Hematopoietic multipotent progenitor cell treated with erythropoietin and hydrocortisone succinate and interleukin-3 and kit ligand, for 15 days (in vitro differentiated cells): ENCODE measurements at regions not wholly inside any gene's neighbourhood (a gene's known extent, or its start where the extent isn't known, plus 50 kb on each side); places are given as distances from the start of the nearest gene placed in this dataset.
"Not testable (repeated sequence)": the region's sequence is repeated elsewhere in the genome, so short reads cannot be mapped to it uniquely, and the experiment has no call there.

Experiments used
- DNase-seq: peaks from one replicate; pipeline ENCODE4 v3.0.0-alpha.2; 2015; ENCODE audit warnings: low spot score

DNA sequence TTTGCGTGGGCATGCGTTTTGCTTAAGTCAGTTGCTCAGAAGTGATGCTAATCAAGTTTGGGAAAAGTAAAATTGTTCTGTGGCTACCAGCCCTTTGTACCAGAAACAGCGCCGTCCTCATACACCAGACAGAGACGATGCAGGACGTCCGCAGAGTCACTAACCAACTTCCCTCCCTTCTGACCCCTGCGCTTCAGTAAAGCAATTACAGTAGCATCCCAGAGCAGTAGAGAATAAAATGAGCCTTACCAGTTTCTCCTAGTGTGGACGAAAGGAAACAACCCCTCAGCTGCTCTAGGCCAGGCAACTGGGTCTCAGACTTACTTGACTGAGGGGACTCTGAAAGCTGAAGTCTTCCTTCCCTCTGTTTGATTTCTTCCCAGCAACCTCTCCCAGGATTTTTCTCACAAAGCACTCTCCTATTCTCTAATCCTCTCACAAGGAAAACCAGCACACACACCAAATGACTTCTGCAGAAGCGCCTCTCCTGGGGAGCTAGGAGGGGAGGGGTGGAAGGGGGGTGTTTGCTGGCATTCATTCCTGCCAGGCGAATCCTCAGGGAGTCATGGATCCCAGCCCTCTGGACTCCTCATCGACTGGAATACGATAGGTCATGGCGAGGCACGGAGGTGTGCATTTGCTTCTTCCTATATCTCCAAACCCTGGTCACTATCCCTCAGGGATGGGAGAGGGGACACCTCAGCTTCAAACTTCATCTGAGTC is 56.0 kb upstream of the MID1 start:
- no peak for DNase-seq

DNA sequence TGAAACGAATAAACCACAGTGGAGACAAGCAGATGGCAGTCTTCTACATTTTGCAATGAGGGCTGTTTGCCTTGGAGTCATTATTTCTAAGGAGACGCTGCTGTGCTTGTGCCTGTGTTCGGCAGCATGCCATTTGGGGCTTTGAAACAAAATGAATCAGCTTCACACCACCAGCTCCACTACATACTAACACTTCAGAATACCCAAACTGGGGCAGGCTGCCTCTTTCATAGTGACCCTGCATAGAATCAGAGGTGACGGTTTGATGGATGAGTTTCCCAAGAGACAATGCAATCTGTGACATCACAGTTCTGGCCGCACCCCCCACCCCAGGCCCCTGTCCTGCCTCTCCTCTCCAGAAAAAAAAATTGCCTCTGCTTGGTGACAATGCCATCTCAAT is 57.1 kb upstream of the MID1 start:
- DNase-seq: no peak

DNA sequence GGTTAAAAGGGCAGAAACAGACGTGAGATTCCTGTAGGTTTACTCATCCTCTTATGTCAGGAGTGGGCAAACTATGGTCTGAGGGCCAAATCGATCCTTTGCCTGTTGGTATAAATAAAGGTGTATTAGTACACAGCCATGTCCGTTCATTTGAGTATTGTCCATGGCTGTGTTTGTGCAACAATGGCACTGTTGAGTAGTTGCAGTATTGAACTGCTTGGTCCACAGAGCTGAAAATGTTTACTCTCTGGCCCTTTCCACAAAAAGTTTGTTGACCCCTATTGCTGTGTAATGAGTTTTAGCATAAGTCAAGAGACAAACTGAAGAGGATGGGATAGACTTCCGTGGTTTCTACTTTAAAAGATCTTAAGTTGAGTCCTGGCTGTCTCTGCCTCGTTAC is 59.0 kb upstream of the MID1 start:
- no peak for DNase-seq

DNA sequence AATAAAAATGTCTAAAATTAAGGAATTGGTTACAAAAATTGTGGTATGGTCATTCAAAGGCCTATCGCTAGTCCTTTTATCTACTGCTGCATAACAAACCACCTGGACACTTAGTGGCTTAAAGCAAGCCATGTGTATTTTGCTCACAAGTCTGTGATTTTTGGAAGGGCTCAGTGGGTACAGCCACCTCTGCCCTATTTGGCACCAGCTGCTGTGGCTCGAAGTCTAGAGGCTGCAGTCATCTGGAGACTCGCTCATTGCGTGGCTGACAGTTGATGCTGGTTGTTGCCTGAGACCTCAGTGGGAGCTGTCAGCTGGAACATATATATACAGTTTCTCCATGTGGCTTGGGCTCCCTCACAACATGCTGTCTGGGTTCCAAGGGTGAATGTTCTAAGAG is 60.8 kb upstream of the MID1 start:
- DNase-seq: no peak

DNA sequence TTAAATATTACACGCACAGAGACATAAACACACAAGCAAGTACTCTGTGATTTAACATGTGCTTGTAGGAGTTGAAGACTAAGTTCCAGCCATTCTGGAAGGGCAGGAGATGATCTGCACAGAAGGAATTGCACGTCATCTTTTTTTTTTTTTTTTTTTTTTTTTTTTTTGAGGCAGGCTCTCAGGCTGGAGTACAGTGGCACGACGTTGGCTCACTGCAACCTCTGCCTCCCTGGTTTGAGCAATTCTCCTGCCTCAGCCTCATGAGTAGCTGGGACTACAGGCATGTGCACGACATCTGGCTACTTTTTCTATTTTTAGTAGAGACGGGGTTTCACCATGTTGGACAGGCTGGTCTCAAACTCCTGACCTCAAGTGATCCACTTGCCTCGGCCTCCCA is 63.2 kb upstream of the MID1 start:
- DNase-seq: not testable (repeated sequence)

DNA sequence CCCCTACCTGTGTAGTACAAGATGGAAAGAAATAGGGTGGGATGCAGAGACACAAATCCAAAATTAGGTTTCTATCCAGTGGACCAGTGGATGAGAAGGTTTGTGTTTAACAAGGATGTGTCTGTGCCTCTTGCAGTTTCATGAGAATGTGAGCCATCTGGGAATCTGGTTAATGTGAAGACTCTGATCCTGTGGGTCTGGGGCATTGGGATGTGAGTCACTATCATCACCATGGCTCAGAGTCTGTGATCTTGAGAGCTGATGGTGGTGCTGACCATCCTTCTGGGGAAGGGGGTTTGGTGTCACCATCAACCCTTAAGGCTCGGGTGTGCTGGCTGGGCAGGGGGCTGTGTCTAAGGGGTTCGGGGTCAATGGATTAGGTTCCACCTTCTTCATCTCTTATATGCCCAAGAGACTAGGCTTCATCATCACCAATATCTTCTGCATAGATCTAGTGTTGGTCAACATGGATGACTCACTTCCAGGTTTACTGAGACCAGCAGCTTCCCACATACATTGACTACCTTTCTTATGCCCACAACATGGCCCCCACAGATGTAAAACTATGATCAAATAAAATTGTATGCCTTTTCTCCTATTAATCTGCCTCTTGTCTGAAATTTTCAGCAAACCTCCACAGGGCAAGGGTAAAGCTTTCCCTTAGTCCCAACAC is 65.7 kb upstream of the MID1 start:
- DNase-seq: no peak

DNA sequence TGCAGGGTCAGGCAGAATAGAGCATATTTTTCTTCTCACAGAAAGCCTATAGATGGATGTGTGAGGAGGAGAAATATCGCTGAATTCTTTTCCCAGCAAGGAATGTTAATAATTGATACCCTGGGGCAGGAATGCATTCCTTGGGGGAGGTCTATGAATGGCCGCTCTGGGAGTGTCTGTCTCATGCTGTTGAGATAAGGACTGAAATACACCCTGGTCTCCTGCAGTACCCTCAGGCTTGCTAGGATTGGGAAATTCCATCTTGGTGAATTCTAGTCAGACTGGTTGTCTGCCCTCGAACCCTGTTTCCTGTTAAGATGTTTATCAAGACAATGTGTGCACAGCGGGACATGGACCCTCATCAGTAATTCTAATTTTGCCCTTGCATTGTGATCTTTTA is 71.4 kb upstream of the MID1 start:
- DNase-seq: not testable (repeated sequence)

DNA sequence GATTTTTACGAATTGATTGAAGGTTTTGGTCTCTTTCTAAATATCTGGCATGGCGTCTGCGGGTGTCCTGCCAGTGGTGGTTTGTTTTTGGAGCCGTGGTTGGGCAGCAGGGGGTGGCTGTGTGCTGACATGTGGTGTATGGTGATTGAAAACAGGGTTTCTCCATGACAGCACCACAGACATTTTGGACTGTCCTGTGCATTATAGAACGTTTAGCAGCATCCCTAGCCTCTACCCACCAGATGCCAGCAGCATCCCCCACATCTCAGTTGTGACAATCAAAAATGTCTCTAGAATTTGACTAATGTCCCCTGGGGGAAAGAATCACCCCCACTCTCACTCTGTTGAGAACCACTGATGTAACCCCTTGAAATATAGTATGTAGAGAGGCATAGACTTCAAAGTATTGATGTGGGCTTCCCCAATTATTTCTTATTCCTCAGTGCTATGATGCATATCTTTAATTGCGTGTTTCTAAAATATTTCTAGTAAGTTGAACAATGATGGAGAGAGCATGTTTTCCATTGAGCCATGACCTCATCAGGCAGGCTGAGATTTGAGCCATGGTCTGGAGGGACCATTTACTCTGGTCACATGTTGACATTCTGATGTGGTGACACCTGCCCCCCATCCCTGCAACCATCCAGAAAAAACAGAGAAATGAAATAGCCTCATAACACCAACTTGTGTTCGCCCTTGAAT is 77.4 kb upstream of the MID1 start:
- DNase-seq: no peak

DNA sequence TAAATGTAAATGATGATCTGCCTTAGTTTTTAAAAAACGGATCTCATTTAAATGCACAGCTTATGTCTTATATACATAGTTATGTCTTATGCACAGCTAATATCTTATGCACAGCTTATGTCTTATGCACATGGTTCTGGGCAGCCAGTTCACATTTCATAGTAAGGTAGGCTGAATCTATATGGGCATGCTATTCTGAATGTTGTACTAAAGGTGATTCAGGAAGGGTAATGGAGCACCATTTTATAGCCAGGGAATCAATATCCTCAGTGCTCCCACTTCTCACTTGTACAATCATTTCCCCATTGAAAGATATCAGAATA is 77.9 kb upstream of the MID1 start:
- no peak for DNase-seq

DNA sequence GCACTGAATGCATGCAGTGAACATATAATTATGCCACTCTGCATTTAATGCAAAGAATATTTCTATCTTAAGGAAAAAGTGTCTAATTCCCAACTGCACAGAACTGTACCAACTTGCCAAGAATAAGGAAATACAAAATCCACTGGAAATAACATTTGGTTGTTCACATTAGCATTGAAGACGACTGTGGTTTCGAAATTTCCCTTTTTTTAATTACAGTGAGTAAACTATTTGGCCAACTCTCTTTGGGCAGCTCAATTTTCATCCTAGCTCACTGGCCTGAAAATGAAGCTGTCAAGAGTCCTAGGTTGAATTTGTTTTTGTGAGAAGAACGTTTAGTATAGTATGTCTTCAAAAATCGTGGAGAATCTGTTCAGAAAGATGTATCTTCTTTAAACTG is 81.6 kb upstream of the MID1 start:
- no peak for DNase-seq

DNA sequence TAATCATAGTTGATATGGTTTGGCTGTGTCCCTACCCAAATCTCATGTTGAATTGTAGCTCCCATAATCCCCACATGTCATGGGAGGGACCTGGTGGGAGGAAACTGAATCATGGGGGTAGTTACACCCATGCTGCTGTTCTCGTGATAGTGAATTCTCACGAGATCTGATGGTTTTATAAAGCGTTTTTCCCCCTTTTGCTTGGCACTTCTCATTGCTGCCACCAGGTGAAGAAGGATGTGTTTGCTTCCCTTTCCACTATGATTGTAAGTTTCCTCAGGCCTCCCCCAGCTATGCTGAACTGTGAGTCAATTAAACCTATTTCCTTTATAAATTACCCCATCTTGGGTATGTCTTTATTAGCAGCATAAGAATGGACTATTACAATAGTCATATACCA is 86.0 kb upstream of the MID1 start:
- DNase-seq: not testable (repeated sequence)

DNA sequence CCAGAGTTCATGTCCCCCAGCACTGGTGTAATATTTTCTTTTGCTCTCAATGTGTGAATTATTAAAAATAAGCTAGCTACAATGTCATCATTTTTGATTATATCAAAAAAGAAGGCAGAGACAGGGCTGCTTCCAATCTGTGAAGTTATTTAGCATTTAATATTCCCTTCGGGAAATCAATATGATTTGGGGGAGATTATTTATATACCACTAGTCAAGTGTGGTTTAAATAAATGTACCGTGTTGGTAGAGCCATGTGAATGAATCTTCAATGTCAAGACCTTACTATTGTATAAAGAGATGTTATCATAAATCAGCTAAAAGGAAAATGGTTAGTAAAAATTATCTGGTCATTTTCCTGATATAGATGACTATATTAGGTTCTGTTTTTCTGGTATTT is 87.4 kb upstream of the MID1 start:
- no peak for DNase-seq

DNA sequence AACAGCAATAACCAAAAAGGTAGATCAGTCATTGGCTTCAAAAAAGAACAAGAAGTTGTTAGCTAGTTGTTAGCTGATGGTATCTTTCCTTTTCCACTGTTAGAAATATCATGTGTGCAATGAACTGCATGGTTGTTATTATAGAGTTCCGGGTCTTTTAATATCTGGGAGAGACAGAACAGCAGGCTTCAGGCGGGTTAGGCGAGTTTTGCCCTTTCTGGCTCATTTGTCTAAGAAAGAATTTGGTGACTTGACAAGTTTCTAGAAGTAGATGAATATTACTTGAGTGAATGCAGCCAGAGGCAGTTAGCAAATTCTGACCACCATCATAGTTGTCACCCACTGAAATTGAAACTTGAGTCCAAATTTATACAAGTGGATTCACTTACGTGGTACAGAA is 88.9 kb upstream of the MID1 start:
- no peak for DNase-seq

DNA sequence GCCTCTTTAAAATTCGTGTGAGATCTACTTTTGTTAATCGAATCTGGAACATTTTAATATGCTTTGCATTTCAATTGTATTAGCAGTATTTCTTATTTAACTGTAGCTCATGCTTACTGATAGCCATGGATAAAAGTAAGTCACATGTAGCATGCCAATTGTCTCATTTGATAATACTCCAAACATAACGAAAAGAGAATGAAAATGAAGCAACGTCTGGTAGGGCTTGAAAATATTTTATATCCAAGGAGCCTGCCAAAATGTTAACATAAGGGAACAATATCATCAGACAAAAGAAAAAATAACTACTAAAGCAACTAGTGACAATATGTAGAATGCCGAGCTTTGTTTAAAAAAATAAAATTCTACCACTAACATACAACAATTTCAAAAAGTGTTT is 94.1 kb upstream of the MID1 start:
- no peak for DNase-seq

DNA sequence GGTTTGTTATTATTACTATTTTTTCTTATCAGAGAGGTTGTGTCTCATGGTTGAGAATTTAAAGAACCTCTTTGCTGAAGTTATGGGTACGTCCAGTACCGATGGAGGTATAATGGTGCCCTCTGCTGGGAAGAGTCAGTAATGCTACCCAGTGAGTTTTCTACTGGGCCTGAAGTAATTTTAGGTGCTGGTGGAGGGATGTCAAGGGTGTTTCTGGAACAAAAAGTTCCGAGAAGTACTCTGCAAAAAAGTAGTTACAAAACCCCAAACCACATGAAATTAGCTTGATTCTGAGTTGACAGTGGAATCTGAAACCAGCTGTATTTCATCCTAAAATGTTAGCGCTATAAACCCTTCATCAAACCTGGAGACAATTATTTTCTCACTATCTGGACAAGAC is 102.5 kb upstream of the MID1 start:
- DNase-seq: peak; percentile 27

DNA sequence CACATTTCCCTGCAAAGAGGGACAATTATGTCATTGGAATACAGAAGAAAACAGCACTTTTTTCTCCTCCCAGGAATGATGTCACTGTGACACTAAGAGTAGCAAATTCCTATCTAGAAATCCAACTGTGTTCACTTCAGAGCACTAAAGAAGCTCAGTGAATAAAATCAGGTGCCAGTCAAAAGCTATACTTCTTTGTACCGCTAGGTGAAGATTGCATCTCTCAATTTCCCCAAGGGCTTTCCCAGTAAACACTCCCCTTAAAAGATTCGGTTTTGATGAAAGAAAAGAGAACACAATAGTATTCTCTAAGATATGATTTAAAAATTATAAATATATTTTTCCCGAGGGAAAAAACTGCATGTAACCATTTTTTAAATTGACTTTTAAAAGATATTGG is 104.7 kb upstream of the MID1 start:
- DNase-seq: no peak

DNA sequence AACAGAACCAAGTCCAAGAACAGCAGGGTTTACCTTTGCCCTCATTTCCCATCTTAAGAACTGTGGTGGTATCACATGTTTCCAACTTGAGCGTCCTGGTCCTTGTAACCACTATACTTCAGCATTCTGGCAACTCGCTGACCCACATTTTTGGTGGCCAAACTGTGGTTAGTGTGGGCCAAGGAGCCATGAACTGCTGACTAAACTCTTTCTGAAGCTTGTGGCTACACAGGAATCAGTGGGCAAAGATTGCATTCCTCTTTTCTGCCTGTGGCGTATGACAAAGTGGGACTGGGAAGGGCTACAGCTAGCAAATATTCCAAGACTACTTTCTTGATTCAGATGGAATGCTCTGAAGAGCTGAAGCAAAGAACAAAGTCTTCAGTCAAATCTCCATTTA is 106.3 kb upstream of the MID1 start:
- DNase-seq: no peak

DNA sequence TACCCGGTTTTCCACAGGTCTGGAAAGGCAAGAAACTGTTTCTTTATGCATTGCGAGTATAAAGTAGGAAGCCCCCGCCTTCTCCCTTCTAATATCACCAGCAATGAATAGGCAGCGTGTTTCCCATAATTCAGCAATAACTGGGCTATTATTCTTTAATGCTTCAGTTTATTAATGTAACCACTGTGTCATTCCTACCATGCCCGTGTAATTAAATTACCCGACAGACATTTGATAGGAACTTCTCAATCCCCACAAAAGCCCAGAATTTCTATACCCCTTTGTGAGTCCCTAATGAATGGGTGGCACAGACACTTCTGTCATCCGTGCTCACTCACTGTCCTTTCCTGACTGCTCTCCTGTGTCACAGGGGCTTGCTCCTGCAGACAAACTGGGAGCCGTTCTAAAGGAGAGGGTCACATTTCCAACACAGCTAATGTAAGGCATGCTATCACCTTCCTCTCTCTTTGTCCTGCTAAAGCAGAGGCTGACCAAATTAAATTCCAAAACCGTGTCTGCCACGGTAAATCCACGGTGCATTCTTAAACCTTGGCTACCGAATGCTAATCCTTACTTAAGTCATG is 108.5 kb upstream of the MID1 start:
- no peak for DNase-seq

DNA sequence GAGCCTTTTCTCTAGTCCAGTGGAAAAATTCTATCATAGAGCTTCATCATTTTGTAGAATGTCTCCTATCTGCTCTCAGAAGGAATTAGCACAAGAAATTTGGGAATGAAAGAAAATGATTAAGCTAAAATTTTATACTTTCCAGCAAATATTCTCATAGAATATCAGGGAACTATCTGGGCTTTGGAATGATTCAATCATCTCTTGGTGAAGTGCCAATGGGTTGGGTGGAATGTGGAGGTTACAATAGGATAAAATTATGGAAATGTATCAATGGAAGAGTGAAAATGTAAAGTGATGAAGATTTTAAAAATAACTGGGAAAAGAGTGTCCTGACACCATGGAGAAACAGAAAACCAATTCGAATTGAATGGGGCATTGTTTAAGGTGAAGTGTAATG is 119.0 kb upstream of the MID1 start:
- no peak for DNase-seq

DNA sequence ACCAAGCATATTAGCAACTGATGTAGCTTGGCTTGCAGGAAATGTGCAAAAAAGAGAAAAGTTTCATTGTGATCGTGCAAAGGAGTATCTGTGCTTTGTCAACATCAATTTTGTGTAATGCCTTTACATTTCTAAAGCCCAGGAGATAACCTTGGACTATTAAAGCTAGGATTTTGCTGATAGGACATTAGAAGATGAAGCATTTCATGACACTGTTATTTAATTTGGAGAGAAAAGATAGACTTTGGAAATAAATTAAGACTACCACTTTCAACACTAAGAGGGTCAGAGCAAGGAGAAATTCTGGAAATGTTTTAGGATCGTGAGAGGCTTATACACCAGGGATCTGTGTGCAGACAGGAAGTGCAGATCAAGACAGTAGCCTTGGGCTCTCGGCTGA is 120.6 kb upstream of the MID1 start:
- DNase-seq: no peak

DNA sequence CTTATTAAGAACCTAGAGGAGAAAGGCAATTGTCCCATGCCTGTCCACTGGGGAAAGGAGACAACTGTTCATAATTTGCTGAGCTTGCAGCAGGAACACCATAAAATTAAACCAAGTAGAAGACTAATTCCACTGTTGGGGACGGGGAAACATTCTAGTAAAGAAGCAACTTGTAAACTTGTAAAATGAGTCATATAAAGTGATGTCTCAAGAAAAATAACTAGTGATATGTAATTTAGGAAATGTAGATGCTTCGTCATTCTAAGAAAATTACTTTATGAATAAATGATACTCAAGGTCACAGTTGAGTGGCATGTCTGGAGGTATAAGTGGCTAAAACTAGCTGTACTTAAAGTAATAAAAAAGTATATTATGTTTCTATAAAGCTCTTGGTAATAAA is 121.2 kb upstream of the MID1 start:
- DNase-seq: no peak

DNA sequence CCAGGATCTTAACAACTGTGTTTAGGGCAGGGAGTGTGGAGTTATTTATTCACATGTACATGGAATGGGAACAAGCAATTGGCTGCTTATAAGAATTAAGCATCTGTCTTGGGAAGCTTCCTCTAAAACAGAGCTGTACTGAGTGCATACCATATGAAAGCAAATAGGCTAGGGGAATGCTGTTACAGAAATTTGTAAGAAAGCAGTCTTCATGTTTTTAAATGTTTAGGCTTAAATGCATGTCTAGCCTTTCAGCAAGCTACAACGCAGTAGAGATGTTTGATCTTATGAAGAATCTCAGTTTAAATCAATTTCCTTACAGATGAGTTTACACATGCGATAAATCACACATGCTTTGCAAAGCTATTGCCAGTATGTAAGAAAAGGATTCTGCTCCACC is 123.1 kb upstream of the MID1 start:
- DNase-seq: no peak

DNA sequence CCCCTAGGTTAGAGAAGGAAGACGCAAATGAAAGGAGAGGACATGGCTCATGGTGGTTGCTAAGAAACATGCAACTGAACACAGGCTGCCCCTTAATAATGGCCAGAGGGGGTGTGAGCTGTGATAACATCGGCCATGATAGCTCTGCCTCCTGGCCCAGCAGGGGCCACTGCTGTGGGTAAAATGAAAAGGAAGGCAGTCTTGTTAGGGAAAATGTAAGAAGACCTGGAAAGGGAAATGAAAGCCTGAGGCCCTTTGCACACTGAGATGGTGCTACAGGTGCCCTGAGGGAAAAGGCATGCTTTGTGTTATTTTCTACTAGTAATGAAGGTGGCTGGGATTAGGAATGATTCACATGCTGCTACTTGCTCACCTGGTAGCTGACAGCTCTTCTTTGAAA is 123.6 kb upstream of the MID1 start:
- no peak for DNase-seq
